Neural progenitor cell (in vitro differentiated cells): ENCODE measurements at regions not wholly inside any gene's neighbourhood (a gene's known extent, or its start where the extent isn't known, plus 50 kb on each side); places are given as distances from the start of the nearest gene placed in this dataset.

ENCODE experiments used
- DNase-seq: peaks from one replicate; pipeline ENCODE4 v3.0.0-alpha.2; 2016; ENCODE audit warnings: low spot score
- H2AFZ ChIP-seq: fragments of 200-600 bp; sonication (generic); replicated peaks from 2 replicates; pipeline ENCODE4 v1.6.1; 2016; ENCODE audit warnings: antibody characterized with exemption
- H3F3A ChIP-seq: fragments of 200-600 bp; sonication (generic); 2 replicates; pipeline ENCODE4 v1.6.1; 2016; ENCODE audit warnings: antibody characterized with exemption, low read depth
- H3K27ac ChIP-seq: fragments of 200-600 bp; sonication (generic); 2 replicates; pipeline ENCODE4 v1.5.1; 2016; ENCODE audit warnings: mild to moderate bottlenecking
- H3K27me3 ChIP-seq: fragments of 200-600 bp; sonication (generic); 2 replicates; pipeline ENCODE4 v1.6.1; 2016; ENCODE audit warnings: mild to moderate bottlenecking, moderate library complexity
- H3K36me3 ChIP-seq: fragments of 200-600 bp; sonication (generic); 2 replicates; pipeline ENCODE4 v1.5.1; 2016
- H3K4me1 ChIP-seq: fragments of 200-600 bp; sonication (generic); 2 replicates; pipeline ENCODE4 v1.6.1; 2016; ENCODE audit warnings: mixed run types
- H3K4me2 ChIP-seq: fragments of 200-600 bp; sonication (generic); 2 replicates; pipeline ENCODE4 v1.6.1; 2016
- H3K4me3 ChIP-seq: fragments of 200-600 bp; sonication (generic); 2 replicates; pipeline ENCODE4 v1.5.1; 2016
- H3K79me2 ChIP-seq: fragments of 200-600 bp; sonication (generic); 2 replicates; pipeline ENCODE4 v1.6.1; 2016; ENCODE audit warnings: low read depth
- H3K9ac ChIP-seq: fragments of 200-600 bp; sonication (generic); 2 replicates; pipeline ENCODE4 v1.6.1; 2016
- H3K9me3 ChIP-seq: fragments of 200-600 bp; sonication (generic); 2 replicates; pipeline ENCODE4 v1.5.1; 2016; ENCODE audit warnings: low read depth
- H4K20me1 ChIP-seq: fragments of 200-600 bp; sonication (generic); 2 replicates; pipeline ENCODE4 v1.6.1; 2016; ENCODE audit warnings: low read depth
- H3K27ac Mint-ChIP-seq: 3 replicates; pipeline ENCODE4 v1.8.0; 2021; ENCODE audit warnings: mixed read lengths
- H3K27me3 Mint-ChIP-seq: 2 replicates; pipeline ENCODE4 v1.8.0; 2022; ENCODE audit warnings: low read depth, mild to moderate bottlenecking, inconsistent platforms, moderate library complexity, mixed read lengths; ENCODE audit not compliant: insufficient read depth
- H3K36me3 Mint-ChIP-seq: 3 replicates; pipeline ENCODE4 v1.8.0; 2021; ENCODE audit warnings: mixed read lengths
- H3K4me1 Mint-ChIP-seq: 3 replicates; pipeline ENCODE4 v1.8.0; 2021; ENCODE audit warnings: mixed read lengths
- H3K4me3 Mint-ChIP-seq: 3 replicates; pipeline ENCODE4 v1.8.0; 2021; ENCODE audit warnings: mild to moderate bottlenecking, moderate library complexity, mixed read lengths
- H3K9me3 Mint-ChIP-seq: 3 replicates; pipeline ENCODE4 v1.8.0; 2020; ENCODE audit warnings: mixed read lengths
- EZH2 ChIP-seq: fragments of 200-600 bp; sonication (generic); IDR thresholded peaks from 2 replicates; pipeline ENCODE4 v1.6.1; 2017; ENCODE audit warnings: antibody characterized with exemption, mild to moderate bottlenecking, moderate library complexity
- EZH2phosphoT487 ChIP-seq: fragments of 200-600 bp; sonication (generic); IDR thresholded peaks from 2 replicates; pipeline ENCODE4 v1.6.1; 2017; ENCODE audit warnings: antibody characterized with exemption
- TF ChIP-seq, protein P1 (sequence below): fragments of 200-600 bp; sonication (generic); IDR thresholded peaks from 2 replicates; pipeline ENCODE4 v1.5.1; 2017; ENCODE audit warnings: antibody characterized with exemption, mild to moderate bottlenecking

DNA sequence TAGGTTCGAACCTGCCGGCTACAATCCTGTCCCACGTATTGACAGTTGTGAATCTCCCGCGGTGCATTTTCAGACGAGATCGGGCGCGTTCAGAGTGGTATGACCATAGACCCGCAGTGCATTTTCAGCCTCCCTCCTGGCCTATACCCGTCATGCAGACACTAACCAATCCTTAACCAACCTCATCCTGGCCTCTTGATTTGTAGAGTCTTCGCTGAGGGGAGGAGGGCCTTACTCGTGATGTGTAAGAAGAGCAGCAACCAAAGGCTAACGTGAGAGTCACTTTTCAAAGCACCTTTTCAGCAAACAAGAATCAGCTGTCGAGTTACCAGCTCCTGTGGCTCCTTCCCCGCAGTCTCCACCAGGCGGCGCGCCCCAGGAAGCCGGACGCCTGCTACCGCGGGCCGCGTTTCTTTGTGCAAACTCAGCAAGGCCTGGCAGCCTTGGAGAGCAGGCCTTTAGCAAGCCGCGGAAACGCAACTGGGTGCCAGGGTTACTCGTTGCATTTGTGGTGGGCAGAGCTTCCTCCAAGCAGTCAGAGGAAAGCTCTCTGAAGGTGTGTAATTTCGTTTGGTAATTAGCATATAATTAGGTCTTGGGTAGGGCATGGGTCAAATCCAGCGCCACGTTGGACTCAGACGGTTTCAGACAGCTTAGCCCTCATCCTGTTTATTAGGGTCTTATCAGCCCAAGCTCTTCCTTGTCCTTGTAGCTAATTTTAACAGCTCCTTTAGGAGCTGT, 139.8 kb downstream of the OR2B2 start:
- Histone ChIP-seq H3K9ac (no peak overlapping the region), H3K36me3 (no peaks in the 10 kb centered on the region), H3K27ac (no peak overlapping the region), H3K4me1 (peaks cover 21% of the 10 kb centered on the region), H3K79me2 (no peaks in the 10 kb centered on the region), H3K4me3 (peak overlapping the region; percentile 32), H3K27me3 (peaks cover 65% of the 10 kb centered on the region), H2AFZ (peak overlapping the region; percentile 71), H3K9me3 (no peaks in the 10 kb centered on the region), H3K4me2 (peak overlapping the region; percentile 69), H3F3A (peaks cover 34% of the 10 kb centered on the region), H4K20me1 (no peaks in the 10 kb centered on the region)
- Mint-ChIP-seq H3K4me1 (peaks cover 17% of the 10 kb centered on the region), H3K9me3 (peaks cover 7% of the 10 kb centered on the region), H3K27me3 (peaks cover 2% of the 10 kb centered on the region), H3K4me3 (peak overlapping the region; percentile 77), H3K27ac (peak overlapping the region; percentile 61), H3K36me3 (no peaks in the 10 kb centered on the region)
- peak; percentile 92 for DNase-seq
- TF ChIP-seq EZH2phosphoT487 = no peak
- TF ChIP-seq, protein P1, sequence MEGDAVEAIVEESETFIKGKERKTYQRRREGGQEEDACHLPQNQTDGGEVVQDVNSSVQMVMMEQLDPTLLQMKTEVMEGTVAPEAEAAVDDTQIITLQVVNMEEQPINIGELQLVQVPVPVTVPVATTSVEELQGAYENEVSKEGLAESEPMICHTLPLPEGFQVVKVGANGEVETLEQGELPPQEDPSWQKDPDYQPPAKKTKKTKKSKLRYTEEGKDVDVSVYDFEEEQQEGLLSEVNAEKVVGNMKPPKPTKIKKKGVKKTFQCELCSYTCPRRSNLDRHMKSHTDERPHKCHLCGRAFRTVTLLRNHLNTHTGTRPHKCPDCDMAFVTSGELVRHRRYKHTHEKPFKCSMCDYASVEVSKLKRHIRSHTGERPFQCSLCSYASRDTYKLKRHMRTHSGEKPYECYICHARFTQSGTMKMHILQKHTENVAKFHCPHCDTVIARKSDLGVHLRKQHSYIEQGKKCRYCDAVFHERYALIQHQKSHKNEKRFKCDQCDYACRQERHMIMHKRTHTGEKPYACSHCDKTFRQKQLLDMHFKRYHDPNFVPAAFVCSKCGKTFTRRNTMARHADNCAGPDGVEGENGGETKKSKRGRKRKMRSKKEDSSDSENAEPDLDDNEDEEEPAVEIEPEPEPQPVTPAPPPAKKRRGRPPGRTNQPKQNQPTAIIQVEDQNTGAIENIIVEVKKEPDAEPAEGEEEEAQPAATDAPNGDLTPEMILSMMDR = peak; percentile 90
- no peak for TF ChIP-seq EZH2

DNA sequence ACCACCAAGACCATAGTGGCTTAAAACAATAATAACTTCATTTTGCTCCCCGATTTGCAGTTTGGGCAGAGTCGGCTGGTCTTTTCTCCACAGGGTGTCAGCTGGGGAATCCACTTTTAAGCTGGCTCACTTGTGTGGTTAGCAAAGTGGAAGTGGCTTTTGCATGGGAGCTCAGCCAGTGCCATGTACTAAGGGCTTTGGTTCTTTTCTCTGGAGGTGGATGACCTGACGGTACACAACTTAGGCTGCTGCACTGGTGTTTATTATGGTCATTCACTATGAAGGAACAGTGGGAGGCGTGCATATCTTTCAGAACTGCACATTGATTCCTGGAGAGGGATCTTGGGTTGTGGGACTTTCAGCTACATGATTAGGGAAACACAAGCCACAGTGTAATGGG, 141.0 kb downstream of the OR2B2 start:
- Histone ChIP-seq H3K27me3 (peaks cover 77% of the 10 kb centered on the region), H2AFZ (no peak overlapping the region), H3K36me3 (no peaks in the 10 kb centered on the region), H3K79me2 (no peaks in the 10 kb centered on the region), H3K4me1 (peaks cover 21% of the 10 kb centered on the region), H3K9me3 (no peaks in the 10 kb centered on the region), H3F3A (peaks cover 34% of the 10 kb centered on the region), H3K4me3 (peak overlapping the region; percentile 44), H3K4me2 (peak overlapping the region; percentile 69), H3K9ac (no peak overlapping the region), H3K27ac (no peak overlapping the region), H4K20me1 (no peaks in the 10 kb centered on the region)
- H3K4me1 Mint-ChIP-seq = peaks cover 17% of the 10 kb centered on the region
- H3K27ac Mint-ChIP-seq = no peak overlapping the region
- H3K27me3 Mint-ChIP-seq = peaks cover 2% of the 10 kb centered on the region
- no peak overlapping the region for H3K4me3 Mint-ChIP-seq
- peaks cover 5% of the 10 kb centered on the region for H3K9me3 Mint-ChIP-seq
- peak; percentile 52 for DNase-seq
- no peaks in the 10 kb centered on the region for H3K36me3 Mint-ChIP-seq
- no peak for TF ChIP-seq EZH2
- TF ChIP-seq, protein P1 = no peak
- TF ChIP-seq EZH2phosphoT487 = no peak

DNA sequence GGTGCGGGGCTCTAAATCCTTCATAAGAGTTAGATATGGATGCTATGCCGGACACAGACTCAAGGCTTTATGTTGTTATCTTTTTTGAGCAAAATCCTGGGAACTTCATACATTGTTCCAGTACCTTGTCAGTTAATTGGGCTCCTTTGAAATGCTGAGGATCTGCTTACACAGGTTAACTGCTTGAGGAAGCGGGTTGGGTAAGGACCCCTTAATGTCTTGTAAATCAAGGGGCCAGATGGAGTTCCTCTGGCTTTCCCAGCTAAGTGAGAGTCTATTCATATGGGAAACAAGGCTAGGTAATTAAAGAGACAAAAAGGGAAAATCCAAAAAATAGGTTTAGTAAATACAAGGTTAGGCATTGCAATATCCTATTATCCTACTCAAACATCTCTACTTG, 141.5 kb downstream of the OR2B2 start:
- no peak for DNase-seq
- Mint-ChIP-seq H3K9me3 (peaks cover 5% of the 10 kb centered on the region), H3K4me3 (no peak overlapping the region), H3K36me3 (no peaks in the 10 kb centered on the region), H3K27ac (no peak overlapping the region), H3K4me1 (peaks cover 17% of the 10 kb centered on the region), H3K27me3 (peaks cover 2% of the 10 kb centered on the region)
- Histone ChIP-seq H3K27ac (no peak overlapping the region), H3K27me3 (peaks cover 82% of the 10 kb centered on the region), H3K4me1 (peaks cover 21% of the 10 kb centered on the region), H3K9ac (no peak overlapping the region), H3K4me2 (peak overlapping the region; percentile 69), H3K4me3 (peak overlapping the region; percentile 44), H3F3A (peaks cover 34% of the 10 kb centered on the region), H2AFZ (no peak overlapping the region), H3K36me3 (no peaks in the 10 kb centered on the region), H3K9me3 (no peaks in the 10 kb centered on the region), H4K20me1 (no peaks in the 10 kb centered on the region), H3K79me2 (no peaks in the 10 kb centered on the region)
- TF ChIP-seq EZH2 (no peak), EZH2phosphoT487 (no peak)
- TF ChIP-seq, protein P1 = no peak
